HFFc6 (cell line): ENCODE measurements at regions not wholly inside any gene's neighbourhood (a gene's known extent, or its start where the extent isn't known, plus 50 kb on each side); places are given as distances from the start of the nearest gene placed in this dataset.

Experiments
- DNase-seq: peaks from one replicate; pipeline ENCODE4 v3.0.0-alpha.2; 2018
- H3K27ac Mint-ChIP-seq: 2 replicates; pipeline ENCODE4 v1.8.0; 2020; ENCODE audit warnings: mild to moderate bottlenecking, mixed read lengths
- H3K27me3 Mint-ChIP-seq: 2 replicates; pipeline ENCODE4 v1.8.0; 2021; ENCODE audit warnings: mild to moderate bottlenecking, moderate library complexity, mixed read lengths; ENCODE audit not compliant: insufficient read depth
- H3K36me3 Mint-ChIP-seq: 2 replicates; pipeline ENCODE4 v1.8.0; 2021; ENCODE audit warnings: low read depth, mixed read lengths
- H3K4me1 Mint-ChIP-seq: 2 replicates; pipeline ENCODE4 v1.8.0; 2020; ENCODE audit warnings: low read depth, mixed read lengths
- H3K4me3 Mint-ChIP-seq: 2 replicates; pipeline ENCODE4 v1.8.0; 2020; ENCODE audit warnings: mild to moderate bottlenecking, moderate library complexity, mixed read lengths
- H3K9me3 Mint-ChIP-seq: 2 replicates; pipeline ENCODE4 v1.8.0; 2020; ENCODE audit warnings: mild to moderate bottlenecking, mixed read lengths
- TF ChIP-seq, protein P1 (sequence below): fragments of 200-600 bp; sonication (generic); IDR thresholded peaks from 2 replicates; pipeline ENCODE4 v1.5.0; 2021; ENCODE audit warnings: antibody characterized with exemption, mild to moderate bottlenecking

DNA sequence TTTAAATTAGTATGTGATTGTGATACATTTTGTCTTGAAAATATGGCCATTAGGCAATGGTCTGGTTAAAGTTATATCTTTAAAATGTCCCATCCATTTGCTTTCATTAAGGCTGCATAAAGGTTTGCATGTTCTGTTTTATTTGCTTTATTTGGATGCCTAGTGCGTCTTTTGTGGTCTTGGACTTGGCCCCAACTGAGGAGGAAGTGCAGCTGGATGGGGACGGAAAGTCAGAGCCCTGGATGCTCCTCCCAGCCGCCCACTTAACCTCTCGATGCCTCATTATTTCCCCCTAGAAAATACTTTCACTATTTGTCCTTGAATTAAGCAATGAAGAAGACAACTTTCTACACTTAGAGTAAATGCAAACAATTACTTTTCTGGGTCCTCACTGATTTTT is 898.2 kb downstream of the MCTP2 start:
- H3K27ac Mint-ChIP-seq: no peak overlapping the region

DNA sequence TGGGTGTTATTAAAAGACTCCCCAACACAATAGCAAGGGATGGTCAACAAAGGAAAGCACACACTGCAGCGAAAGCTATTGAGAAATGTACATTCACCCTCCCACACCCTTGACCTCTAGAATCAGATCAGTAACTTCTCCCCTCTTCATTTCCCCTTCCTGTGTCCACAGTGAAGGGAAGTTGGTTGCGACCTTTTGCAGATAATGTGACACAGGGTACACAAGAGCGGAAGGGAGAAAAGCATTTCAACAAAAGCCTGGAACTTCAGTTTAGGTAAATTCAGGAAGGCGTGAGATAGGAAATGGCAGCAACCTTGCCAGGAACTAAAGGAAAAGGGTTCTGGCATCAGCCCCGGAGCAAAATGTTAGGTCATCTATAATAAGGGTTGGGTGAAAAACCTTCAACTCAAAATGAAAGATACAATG is 899.8 kb downstream of the MCTP2 start:
- Mint-ChIP-seq H3K36me3 (peaks cover 11% of the 10 kb centered on the region; the same call in 1 of the 2 replicates), H3K4me1 (peaks cover 60% of the 10 kb centered on the region), H3K4me3 (no peak overlapping the region), H3K27ac (no peak overlapping the region), H3K9me3 (no peaks in the 10 kb centered on the region), H3K27me3 (no peaks in the 10 kb centered on the region; the same call in 1 of the 2 replicates)
- no peak for DNase-seq
- TF ChIP-seq, protein P1, sequence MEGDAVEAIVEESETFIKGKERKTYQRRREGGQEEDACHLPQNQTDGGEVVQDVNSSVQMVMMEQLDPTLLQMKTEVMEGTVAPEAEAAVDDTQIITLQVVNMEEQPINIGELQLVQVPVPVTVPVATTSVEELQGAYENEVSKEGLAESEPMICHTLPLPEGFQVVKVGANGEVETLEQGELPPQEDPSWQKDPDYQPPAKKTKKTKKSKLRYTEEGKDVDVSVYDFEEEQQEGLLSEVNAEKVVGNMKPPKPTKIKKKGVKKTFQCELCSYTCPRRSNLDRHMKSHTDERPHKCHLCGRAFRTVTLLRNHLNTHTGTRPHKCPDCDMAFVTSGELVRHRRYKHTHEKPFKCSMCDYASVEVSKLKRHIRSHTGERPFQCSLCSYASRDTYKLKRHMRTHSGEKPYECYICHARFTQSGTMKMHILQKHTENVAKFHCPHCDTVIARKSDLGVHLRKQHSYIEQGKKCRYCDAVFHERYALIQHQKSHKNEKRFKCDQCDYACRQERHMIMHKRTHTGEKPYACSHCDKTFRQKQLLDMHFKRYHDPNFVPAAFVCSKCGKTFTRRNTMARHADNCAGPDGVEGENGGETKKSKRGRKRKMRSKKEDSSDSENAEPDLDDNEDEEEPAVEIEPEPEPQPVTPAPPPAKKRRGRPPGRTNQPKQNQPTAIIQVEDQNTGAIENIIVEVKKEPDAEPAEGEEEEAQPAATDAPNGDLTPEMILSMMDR: no peak

More for the DNA sequence above, 898.2 kb downstream of the MCTP2 start:
- TF ChIP-seq, protein P1: no peak
- H3K4me3 Mint-ChIP-seq: no peak overlapping the region
- H3K27me3 Mint-ChIP-seq: no peaks in the 10 kb centered on the region; the same call in 1 of the 2 replicates
- no peak for DNase-seq
- H3K4me1 Mint-ChIP-seq: peaks cover 47% of the 10 kb centered on the region
- H3K36me3 Mint-ChIP-seq: peaks cover 11% of the 10 kb centered on the region; the same call in 1 of the 2 replicates
- no peaks in the 10 kb centered on the region for H3K9me3 Mint-ChIP-seq

DNA sequence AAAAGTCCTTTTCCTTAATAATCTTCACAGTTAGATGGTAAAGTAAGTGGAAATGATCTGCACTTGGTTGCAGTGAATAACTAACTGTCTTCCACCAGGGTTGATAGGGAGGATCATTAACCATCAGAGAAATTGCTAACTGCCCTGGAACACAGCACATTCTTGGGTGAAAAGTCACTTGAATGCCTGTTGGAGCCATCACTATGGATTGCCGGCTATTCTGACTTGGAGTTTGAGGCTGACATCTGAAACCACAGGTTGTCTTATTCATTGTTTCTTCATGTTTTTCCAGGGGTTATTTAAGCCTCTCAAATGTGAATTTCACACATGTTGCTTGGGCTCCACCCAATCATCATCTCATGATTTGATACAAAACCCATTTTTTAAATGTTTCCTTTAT is 901.4 kb downstream of the MCTP2 start:
- Mint-ChIP-seq H3K36me3 (peaks cover 11% of the 10 kb centered on the region), H3K9me3 (no peaks in the 10 kb centered on the region), H3K4me1 (peaks cover 61% of the 10 kb centered on the region), H3K27ac (peak overlapping the region; percentile 70), H3K4me3 (peak overlapping the region; percentile 56), H3K27me3 (no peaks in the 10 kb centered on the region)
- peak; percentile 76 for DNase-seq
- TF ChIP-seq, protein P1: no peak

DNA sequence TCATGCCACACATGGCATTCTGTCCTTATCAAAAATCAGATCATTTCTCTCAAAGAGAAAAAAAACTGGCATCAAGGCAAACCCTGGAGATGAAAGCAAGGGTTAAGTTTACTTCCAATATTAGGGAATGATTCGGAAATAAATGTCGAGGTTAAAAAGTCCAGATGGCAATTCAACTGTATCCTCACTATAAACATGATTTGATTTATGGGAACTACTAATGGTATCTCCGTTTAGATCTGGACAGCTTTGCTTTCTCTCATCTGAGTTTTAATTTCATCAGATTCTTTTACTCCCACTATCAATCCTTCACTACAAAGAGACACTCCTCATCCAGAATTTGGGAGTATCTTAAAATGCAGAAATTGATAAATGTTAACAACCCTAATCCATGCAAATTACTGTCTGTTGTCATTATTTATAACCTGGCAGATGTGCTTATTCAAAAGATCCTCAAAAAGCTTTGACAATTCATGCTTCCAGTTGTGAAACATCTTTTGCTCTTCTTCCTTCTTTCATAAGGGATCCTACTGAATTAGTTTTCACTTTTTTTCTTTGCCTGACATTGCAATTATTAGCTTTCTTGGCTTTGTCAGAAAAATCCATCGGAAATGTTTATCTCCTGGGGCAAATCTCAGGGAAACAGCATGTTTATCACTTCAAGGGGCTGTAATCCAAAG is 903.2 kb downstream of the MCTP2 start:
- TF ChIP-seq, protein P1: no peak
- Mint-ChIP-seq H3K27me3 (no peaks in the 10 kb centered on the region), H3K4me1 (peaks cover 60% of the 10 kb centered on the region), H3K9me3 (no peaks in the 10 kb centered on the region; the same call in 1 of the 2 replicates), H3K36me3 (peaks cover 11% of the 10 kb centered on the region), H3K4me3 (peak overlapping the region; percentile 60), H3K27ac (peak overlapping the region; percentile 24; the same call in 1 of the 2 replicates)
- peak; percentile 14 for DNase-seq

DNA sequence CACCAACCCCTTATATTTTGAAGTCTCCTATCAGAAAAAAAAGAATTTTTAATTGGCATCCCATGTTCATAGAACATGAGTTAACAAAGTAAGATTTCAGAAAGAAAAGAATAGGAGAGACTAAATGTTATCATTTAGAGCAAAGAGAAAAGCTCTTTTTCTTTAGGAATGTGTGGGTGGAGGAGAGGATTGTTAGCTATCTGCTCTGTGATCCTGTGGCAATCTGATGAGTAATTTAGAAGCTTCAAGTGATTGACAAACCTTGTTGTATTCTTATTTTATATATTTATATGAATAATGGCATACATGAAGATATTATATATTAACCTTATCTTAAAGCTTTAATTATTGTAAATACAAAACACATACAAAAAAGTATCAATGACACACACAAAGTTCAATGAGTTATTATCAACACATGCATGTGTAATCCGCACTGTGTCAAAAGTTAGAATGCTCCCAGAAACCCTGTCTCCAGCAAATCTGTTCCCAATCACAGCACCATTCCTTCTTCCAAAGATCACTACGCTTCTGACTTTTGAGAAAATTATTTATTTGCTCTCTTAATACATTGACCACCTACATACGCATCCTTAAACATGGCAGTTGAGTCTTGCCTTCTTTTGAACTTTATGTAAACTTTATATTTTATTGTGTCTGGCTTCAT is 907.4 kb downstream of the MCTP2 start:
- no peaks in the 10 kb centered on the region for H3K27me3 Mint-ChIP-seq
- H3K27ac Mint-ChIP-seq: no peak overlapping the region
- H3K9me3 Mint-ChIP-seq: no peaks in the 10 kb centered on the region; the same call in 1 of the 2 replicates
- H3K4me1 Mint-ChIP-seq: peaks cover 42% of the 10 kb centered on the region
- no peaks in the 10 kb centered on the region; the same call in 1 of the 2 replicates for H3K36me3 Mint-ChIP-seq
- TF ChIP-seq, protein P1: no peak
- H3K4me3 Mint-ChIP-seq: no peak overlapping the region
- no peak for DNase-seq
